OCI-LY3 (cell line): ENCODE measurements at regions not wholly inside any gene's neighbourhood (a gene's known extent, or its start where the extent isn't known, plus 50 kb on each side); places are given as distances from the start of the nearest gene placed in this dataset.

Source experiments
- CTCF ChIP-seq: fragments of 200-600, 300-600 bp; sonication (generic); IDR thresholded peaks from 2 replicates; pipeline ENCODE4 v1.5.1; 2014; ENCODE audit warnings: antibody characterized with exemption, low read length, low read depth
- EZH2phosphoT487 ChIP-seq: fragments of 200-600 bp; shearing (Covaris generic); IDR thresholded peaks from 2 replicates; pipeline ENCODE4 v1.6.1; 2018; ENCODE audit warnings: antibody characterized with exemption, mixed run types, low read depth

DNA sequence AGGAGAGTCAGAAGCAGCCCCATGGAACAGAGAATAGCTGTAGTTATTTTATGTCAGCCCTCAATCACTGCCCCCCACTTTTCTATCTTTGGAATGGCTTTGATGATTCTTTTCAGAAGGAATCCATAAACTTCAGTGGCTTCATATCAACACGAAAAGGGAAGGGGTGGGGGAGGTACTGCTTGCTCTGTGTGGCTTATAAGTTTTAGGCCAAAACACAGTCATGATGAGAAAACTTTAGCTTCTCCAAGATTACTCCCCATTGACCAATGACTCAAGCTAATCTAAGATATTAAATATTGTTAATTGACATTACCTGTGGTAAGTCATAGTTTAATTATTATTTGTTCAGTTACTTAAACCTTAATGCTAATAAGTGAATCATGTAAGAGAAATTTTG, 669.6 kb upstream of the FAM241A start:
- TF ChIP-seq CTCF (no peak), EZH2phosphoT487 (no peak)
